ENCODE measurements at regions not wholly inside any gene's neighbourhood (a gene's known extent, or its start where the extent isn't known, plus 50 kb on each side); places are given as distances from the start of the nearest gene placed in this dataset.

DNA sequence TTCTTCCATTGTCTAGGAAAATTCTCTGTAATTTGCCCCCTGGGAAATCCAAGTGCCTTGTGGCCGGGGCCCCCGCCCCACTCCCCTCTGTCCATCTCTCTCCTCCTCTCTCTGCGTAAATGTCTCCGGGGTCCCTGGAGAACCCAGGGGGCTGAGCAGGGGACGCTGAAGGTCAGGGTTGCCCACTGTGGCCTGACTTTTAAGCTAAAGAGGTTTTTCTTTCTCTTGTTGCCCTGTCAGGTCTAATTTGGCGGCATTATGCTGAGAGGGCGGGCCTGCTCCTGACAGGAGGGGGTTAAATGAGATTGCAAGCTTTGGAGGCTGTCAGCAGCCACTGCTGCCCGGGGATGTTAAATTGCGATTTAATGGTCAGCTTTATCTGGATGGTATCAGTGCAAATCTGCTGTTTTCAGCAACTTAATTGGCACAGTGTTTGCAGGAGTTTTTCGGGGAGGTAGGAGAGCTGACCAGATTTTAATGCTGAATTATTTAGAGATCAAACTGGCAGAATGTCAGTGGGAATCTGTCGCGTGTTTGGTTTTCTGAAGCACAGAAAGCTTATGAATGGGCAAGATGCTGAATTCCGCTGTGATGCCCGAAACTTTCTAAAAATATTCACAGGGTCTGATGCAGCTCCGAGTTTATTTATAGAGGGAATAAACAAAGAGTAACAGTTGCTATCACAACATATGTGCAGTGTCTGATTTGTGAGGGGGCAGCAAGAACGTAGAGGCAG, 93.2 kb upstream of the SOX1 start (continued):
- TF ChIP-seq, protein P1, sequence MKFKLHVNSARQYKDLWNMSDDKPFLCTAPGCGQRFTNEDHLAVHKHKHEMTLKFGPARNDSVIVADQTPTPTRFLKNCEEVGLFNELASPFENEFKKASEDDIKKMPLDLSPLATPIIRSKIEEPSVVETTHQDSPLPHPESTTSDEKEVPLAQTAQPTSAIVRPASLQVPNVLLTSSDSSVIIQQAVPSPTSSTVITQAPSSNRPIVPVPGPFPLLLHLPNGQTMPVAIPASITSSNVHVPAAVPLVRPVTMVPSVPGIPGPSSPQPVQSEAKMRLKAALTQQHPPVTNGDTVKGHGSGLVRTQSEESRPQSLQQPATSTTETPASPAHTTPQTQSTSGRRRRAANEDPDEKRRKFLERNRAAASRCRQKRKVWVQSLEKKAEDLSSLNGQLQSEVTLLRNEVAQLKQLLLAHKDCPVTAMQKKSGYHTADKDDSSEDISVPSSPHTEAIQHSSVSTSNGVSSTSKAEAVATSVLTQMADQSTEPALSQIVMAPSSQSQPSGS (IDR thresholded peaks at IDR 0.05; ENCODE audit: low read length), result no peak
- TF ChIP-seq TAF1 (IDR thresholded peaks at IDR 0.05; ENCODE audit: borderline replicate concordance, low read depth, low read length), result no peak
- TF ChIP-seq, protein P2, sequence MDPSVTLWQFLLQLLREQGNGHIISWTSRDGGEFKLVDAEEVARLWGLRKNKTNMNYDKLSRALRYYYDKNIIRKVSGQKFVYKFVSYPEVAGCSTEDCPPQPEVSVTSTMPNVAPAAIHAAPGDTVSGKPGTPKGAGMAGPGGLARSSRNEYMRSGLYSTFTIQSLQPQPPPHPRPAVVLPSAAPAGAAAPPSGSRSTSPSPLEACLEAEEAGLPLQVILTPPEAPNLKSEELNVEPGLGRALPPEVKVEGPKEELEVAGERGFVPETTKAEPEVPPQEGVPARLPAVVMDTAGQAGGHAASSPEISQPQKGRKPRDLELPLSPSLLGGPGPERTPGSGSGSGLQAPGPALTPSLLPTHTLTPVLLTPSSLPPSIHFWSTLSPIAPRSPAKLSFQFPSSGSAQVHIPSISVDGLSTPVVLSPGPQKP (IDR thresholded peaks at IDR 0.05; ENCODE audit: low read depth, low read length), result no peak
- TF ChIP-seq, protein P3, sequence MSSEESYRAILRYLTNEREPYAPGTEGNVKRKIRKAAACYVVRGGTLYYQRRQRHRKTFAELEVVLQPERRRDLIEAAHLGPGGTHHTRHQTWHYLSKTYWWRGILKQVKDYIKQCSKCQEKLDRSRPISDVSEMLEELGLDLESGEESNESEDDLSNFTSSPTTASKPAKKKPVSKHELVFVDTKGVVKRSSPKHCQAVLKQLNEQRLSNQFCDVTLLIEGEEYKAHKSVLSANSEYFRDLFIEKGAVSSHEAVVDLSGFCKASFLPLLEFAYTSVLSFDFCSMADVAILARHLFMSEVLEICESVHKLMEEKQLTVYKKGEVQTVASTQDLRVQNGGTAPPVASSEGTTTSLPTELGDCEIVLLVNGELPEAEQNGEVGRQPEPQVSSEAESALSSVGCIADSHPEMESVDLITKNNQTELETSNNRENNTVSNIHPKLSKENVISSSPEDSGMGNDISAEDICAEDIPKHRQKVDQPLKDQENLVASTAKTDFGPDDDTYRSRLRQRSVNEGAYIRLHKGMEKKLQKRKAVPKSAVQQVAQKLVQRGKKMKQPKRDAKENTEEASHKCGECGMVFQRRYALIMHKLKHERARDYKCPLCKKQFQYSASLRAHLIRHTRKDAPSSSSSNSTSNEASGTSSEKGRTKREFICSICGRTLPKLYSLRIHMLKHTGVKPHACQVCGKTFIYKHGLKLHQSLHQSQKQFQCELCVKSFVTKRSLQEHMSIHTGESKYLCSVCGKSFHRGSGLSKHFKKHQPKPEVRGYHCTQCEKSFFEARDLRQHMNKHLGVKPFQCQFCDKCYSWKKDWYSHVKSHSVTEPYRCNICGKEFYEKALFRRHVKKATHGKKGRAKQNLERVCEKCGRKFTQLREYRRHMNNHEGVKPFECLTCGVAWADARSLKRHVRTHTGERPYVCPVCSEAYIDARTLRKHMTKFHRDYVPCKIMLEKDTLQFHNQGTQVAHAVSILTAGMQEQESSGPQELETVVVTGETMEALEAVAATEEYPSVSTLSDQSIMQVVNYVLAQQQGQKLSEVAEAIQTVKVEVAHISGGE (CRISPR knock-in tag; IDR thresholded peaks at IDR 0.05), result no peak
- no peak for TF ChIP-seq SIN3A (IDR thresholded peaks at IDR 0.05; ENCODE audit: low read depth, low read length)
- no peak for TF ChIP-seq CHD2 (IDR thresholded peaks at IDR 0.05; ENCODE audit: borderline replicate concordance, low read depth, low read length)
- no peak for TF ChIP-seq SMAD1 (IDR thresholded peaks at IDR 0.05; ENCODE audit: low read depth, partially characterized antibody)

Measured in GM12878 (cell line).